ENCODE measurements at regions not wholly inside any gene's neighbourhood (a gene's known extent, or its start where the extent isn't known, plus 50 kb on each side); places are given as distances from the start of the nearest gene placed in this dataset.
A peak's percentile ranks its signal among the peaks of the same experiment; 100 is the strongest.

- no peak for DNase-seq
These were observed 188.0 kb upstream of the PELI2 start for GRCh38 chr14:55930016-55930784.

GRCh38 chr14:55936691-55937090, 181.5 kb upstream of the PELI2 start:
- no peak for DNase-seq

GRCh38 chr14:55938249-55938791, 179.9 kb upstream of the PELI2 start:
- peak in 50 of 56 donors; percentile 7 to 87 (median 54) for DNase-seq

GRCh38 chr14:55942076-55942654, 176.0 kb upstream of the PELI2 start:
- no peak for DNase-seq

GRCh38 chr14:55942826-55943225, 175.4 kb upstream of the PELI2 start:
- no peak for DNase-seq

GRCh38 chr14:55944757-55945156, 173.5 kb upstream of the PELI2 start:
- no peak for DNase-seq

- no peak for DNase-seq
These were observed 172.0 kb upstream of the PELI2 start for GRCh38 chr14:55946231-55946630.

DNA sequence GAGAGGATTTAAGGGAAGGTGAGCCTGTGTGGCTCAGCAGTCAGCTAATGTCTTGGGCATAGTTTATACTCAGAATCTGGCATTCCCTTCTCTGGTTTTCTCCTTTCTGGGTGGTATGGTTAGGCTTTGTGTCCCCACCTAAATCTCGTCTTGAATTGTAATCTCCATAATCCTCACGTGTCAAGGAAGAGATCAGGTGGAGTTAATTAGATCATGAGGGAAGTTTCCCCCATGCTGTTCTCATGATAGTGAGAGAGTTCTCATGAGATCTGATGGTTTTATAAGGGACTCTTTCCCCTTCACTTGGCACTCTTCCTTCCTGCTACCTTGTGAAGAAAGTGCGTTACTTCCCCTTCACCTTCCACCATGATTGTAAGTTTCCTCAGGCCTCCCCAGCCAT, 169.8 kb upstream of the PELI2 start:
- no peak for DNase-seq

DNA sequence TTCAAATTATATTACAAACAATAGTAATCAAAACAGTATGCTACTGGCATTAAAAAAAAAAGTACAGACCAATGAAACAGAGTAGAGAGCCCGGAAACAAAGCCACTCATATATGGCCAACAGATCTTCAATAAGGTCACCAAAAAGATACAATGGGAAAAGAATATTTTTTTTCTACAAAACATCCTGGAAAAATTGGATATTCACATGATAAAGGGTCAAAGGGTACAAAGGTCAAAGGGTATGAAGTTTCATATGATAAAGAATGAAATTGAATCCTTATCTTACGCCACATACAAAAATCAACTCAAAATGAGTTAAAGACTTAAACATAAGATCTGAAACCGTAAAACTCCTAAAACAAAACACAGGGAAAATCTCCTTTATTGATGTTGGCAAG, 168.5 kb upstream of the PELI2 start:
- no peak for DNase-seq

DNA sequence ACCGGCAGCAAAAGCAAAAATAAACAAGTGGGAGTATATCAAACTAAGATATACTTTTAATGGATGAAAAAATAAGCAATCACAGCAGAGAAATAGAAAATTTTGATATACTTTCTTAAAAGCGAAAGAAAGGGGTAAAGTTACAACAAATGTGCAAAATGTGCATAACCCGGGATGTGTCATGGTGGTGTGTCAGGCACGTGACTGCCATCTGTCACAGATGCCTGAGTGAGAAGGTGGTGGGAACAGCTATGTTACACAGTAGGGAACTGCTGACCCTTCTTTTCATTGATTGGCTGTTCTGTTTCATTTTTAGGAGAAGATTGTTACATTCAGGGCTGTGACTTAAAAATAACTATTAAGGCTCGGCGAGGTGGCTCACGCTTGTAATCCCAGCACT, 168.1 kb upstream of the PELI2 start:
- DNase-seq: no peak

- DNase-seq: no peak
These were observed 166.6 kb upstream of the PELI2 start for GRCh38 chr14:55951341-55952206.

DNA sequence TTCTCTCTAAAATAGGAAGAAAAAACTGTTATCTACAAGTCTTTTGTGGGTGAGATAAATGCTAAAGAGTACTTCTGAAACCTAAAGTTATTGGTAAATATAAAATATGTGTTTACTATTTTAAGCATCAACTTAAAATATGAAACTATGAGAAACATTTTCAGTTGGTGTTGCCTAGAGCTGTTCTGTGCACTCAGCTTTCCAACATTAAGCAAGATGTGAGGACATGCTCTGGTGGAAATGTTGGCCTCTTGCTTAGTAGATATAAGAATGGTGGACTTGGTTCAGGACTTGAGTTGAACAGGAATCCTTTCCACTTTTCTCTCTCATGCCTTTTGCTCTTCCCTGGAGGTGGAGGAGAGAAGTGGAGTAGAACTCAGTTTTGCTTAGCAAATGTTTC, 164.1 kb upstream of the PELI2 start:
- DNase-seq: no peak

GRCh38 chr14:55955175-55955574, 163.0 kb upstream of the PELI2 start:
- DNase-seq: no peak

DNA sequence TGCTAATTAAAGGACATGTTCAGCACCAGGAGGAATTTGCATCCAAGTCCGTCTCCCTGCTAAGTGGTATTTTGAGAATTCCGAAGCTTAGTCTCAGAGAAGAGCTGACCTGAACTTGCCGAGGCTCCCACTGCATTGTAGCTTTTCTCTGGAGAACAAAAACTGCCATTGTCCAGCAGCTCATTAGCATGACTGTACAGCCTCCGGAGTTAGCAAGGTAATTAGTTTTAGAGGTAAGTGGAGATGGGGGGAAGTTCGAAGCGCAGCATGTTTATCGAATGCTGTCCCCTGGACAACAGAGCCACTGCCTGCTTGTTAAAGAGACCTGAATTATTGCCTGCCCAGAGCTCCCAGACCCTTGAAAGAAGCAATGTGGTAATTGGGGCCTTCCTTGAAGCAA, 160.3 kb upstream of the PELI2 start:
- DNase-seq: peak in 2 of 56 donors; percentile 10 to 26

GRCh38 chr14:55963295-55963694, 154.9 kb upstream of the PELI2 start:
- no peak for DNase-seq

GRCh38 chr14:55964091-55964490, 154.1 kb upstream of the PELI2 start:
- DNase-seq: no peak

- no peak for DNase-seq
These were observed 153.4 kb upstream of the PELI2 start for GRCh38 chr14:55964821-55965220.

- no peak for DNase-seq
These were observed 152.4 kb upstream of the PELI2 start for GRCh38 chr14:55965851-55966250.

- no peak for DNase-seq
These were observed 149.5 kb upstream of the PELI2 start for GRCh38 chr14:55968741-55969140.

GRCh38 chr14:55973285-55973800, 144.9 kb upstream of the PELI2 start:
- no peak for DNase-seq

GRCh38 chr14:55973911-55974630, 144.1 kb upstream of the PELI2 start:
- no peak for DNase-seq

Measured in nucleus accumbens (tissue), 56 donors.